GM21737 (cell line): ENCODE measurements at regions not wholly inside any gene's neighbourhood (a gene's known extent, or its start where the extent isn't known, plus 50 kb on each side); places are given as distances from the start of the nearest gene placed in this dataset.
"Not testable (repeated sequence)": the region's sequence is repeated elsewhere in the genome, so short reads cannot be mapped to it uniquely, and the experiment has no call there.

Experiments used
- ATAC-seq: cut with Tn5 transposase; IDR thresholded peaks from one replicate; pipeline ENCODE4 v1.9.1; 2021; ENCODE audit warnings: mild to moderate bottlenecking, moderate library complexity; ENCODE audit not compliant: unreplicated experiment

GRCh38 chr7:24127930-24128329, 156.1 kb upstream of the NPY start:
- ATAC-seq = no peak

- ATAC-seq = no peak
These were observed 154.4 kb upstream of the NPY start for GRCh38 chr7:24129597-24129996.

- no peak for ATAC-seq
These were observed 153.4 kb upstream of the NPY start for GRCh38 chr7:24130631-24131030.

- ATAC-seq = peak; percentile 42
These were observed 150.3 kb upstream of the NPY start for GRCh38 chr7:24133691-24134090.

GRCh38 chr7:24134535-24134934, 149.5 kb upstream of the NPY start:
- no peak for ATAC-seq

- peak; percentile 74 for ATAC-seq
These were observed 148.8 kb upstream of the NPY start for GRCh38 chr7:24135003-24135817.

GRCh38 chr7:24137338-24137737, 146.7 kb upstream of the NPY start:
- ATAC-seq = no peak

GRCh38 chr7:24138343-24138742, 145.6 kb upstream of the NPY start:
- no peak for ATAC-seq

GRCh38 chr7:24140001-24140400, 144.0 kb upstream of the NPY start:
- ATAC-seq = no peak

- no peak for ATAC-seq
These were observed 142.0 kb upstream of the NPY start for GRCh38 chr7:24141874-24142509.

- ATAC-seq = no peak
These were observed 140.4 kb upstream of the NPY start for GRCh38 chr7:24143547-24143946.

GRCh38 chr7:24151944-24152343, 132.0 kb upstream of the NPY start:
- ATAC-seq = no peak

GRCh38 chr7:24152356-24152755, 131.6 kb upstream of the NPY start:
- ATAC-seq = no peak

- no peak for ATAC-seq
These were observed 131.0 kb upstream of the NPY start for GRCh38 chr7:24152877-24153472.

- ATAC-seq = no peak
These were observed 126.3 kb upstream of the NPY start for GRCh38 chr7:24157666-24158065.

- no peak for ATAC-seq
These were observed 125.0 kb upstream of the NPY start for GRCh38 chr7:24158975-24159374.

- ATAC-seq = no peak
These were observed 119.6 kb upstream of the NPY start for GRCh38 chr7:24164401-24164800.

- ATAC-seq = no peak
These were observed 114.8 kb upstream of the NPY start for GRCh38 chr7:24169077-24169624.

GRCh38 chr7:24171951-24172350, 112.0 kb upstream of the NPY start:
- not testable (repeated sequence) for ATAC-seq

- no peak for ATAC-seq
These were observed 111.1 kb upstream of the NPY start for GRCh38 chr7:24172856-24173255.

GRCh38 chr7:24175603-24176002, 108.4 kb upstream of the NPY start:
- ATAC-seq = no peak
